Fibroblast of skin of scalp (primary cell): ENCODE measurements at regions not wholly inside any gene's neighbourhood (a gene's known extent, or its start where the extent isn't known, plus 50 kb on each side); places are given as distances from the start of the nearest gene placed in this dataset.

Experiments
- DNase-seq: peaks from one replicate; pipeline ENCODE4 v3.0.0-alpha.2; 2013

- no peak for DNase-seq
Observed at GRCh38 chr2:9137379-9138150, 69.0 kb upstream of the ASAP2 start.

- DNase-seq: peak; percentile 67
Observed at GRCh38 chr2:9135822-9136558, 70.6 kb upstream of the ASAP2 start.

GRCh38 chr2:9127316-9127715 lies 79.3 kb upstream of the ASAP2 start:
- no peak for DNase-seq

- DNase-seq: no peak
Observed at GRCh38 chr2:9126540-9126939, 80.1 kb upstream of the ASAP2 start.

GRCh38 chr2:9124231-9124741 lies 82.3 kb upstream of the ASAP2 start:
- no peak for DNase-seq

- DNase-seq: no peak
Observed at GRCh38 chr2:9123069-9123468, 83.5 kb upstream of the ASAP2 start.

GRCh38 chr2:9122367-9122766 lies 84.2 kb upstream of the ASAP2 start:
- no peak for DNase-seq

GRCh38 chr2:9118383-9118960 lies 88.1 kb upstream of the ASAP2 start:
- DNase-seq: no peak

GRCh38 chr2:9115229-9115628 lies 91.4 kb upstream of the ASAP2 start:
- no peak for DNase-seq

- DNase-seq: no peak
Observed at GRCh38 chr2:9114458-9114857, 92.2 kb upstream of the ASAP2 start.

GRCh38 chr2:9113916-9114315 lies 92.7 kb upstream of the ASAP2 start:
- no peak for DNase-seq

- no peak for DNase-seq
Observed at GRCh38 chr2:9113262-9113661, 93.3 kb upstream of the ASAP2 start.

- peak; percentile 91 for DNase-seq
Observed at GRCh38 chr2:9112079-9112721, 94.4 kb upstream of the ASAP2 start.

- peak; percentile 37 for DNase-seq
Observed at GRCh38 chr2:9110893-9111569, 95.6 kb upstream of the ASAP2 start.

- no peak for DNase-seq
Observed at GRCh38 chr2:9110346-9110884, 96.2 kb upstream of the ASAP2 start.

GRCh38 chr2:9109871-9110270 lies 96.7 kb upstream of the ASAP2 start:
- DNase-seq: no peak

GRCh38 chr2:9108210-9108967 lies 98.2 kb upstream of the ASAP2 start:
- no peak for DNase-seq

- DNase-seq: no peak
Observed at GRCh38 chr2:9107168-9108025, 99.2 kb upstream of the ASAP2 start.

- DNase-seq: peak; percentile 28
Observed at GRCh38 chr2:9106338-9107167, 100.1 kb upstream of the ASAP2 start.
